HG03045 (cell line): ENCODE measurements at regions not wholly inside any gene's neighbourhood (a gene's known extent, or its start where the extent isn't known, plus 50 kb on each side); places are given as distances from the start of the nearest gene placed in this dataset.

Source experiments
- ATAC-seq: cut with Tn5 transposase; IDR thresholded peaks from one replicate; pipeline ENCODE4 v1.9.1; 2021; ENCODE audit warnings: mild to moderate bottlenecking, moderate library complexity; ENCODE audit not compliant: unreplicated experiment

DNA sequence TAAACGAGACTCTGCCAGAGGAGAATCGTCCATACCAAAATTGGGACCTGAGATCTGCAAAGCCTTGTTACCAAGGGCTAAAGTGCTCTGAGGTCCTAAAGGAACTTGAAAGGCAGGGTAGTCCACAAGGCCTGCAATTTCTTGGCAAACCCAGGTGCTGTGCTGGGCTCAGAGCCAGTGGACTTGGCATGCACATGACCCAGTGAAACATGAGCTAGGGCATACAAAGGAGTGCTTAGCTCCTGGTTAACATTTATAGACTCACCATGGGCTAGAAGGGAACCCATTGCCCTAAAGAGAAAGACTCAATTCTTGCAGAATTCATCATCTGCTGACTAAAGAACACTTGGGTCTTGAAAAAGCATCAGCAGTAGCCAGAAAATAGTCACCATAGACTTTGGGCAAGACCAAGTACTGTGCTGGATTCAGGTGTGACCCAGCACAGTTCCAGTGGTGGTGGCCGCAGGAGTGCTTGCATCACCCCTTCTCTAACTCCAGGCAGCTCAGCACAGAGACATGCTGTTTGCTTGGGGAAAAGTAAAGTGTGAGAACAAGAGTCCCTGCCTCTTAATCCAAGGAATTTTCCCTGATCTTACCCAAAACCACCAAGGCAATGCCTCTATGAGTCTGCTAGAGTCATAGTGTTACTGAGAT, 1069.4 kb upstream of the ADGRL2 start:
- no peak for ATAC-seq

DNA sequence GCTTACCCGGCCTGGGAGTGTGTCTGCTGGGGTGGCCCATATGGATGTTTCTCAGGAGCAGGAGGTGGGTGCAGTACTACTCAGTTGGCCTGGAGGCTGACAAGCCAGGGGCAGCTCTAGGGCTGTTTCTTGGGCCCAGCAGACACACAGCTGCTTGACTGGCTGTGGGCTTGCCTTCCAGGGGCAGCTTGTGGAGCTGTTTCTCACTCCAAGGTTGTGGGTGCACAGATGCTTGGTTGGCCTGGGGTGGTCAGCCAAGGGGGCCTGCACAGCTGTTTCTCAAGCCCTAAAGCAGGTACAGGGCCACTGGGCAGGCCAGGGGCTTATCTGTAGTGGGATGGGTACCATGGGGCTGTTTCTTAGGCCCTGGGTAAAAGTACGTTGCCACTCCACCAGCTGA, 1078.1 kb upstream of the ADGRL2 start:
- no peak for ATAC-seq

DNA sequence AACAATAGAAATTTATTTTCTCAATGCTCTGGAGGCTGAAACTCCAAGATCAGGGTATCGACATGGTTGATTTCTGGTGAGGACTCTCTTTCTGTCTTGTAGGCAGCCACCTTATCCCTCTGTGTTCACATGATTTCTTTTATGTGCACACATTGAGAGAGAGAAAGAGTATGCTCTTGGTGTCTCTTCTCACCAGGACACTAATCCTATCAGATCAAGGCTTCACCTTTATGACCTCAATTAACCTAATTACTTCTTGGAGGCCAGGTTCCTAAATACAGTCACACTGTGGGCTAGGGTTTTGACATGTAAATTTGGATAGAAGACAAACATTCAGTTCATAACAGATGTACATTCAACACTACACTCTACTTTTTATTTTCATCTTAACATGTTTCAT, 1094.2 kb upstream of the ADGRL2 start:
- no peak for ATAC-seq

DNA sequence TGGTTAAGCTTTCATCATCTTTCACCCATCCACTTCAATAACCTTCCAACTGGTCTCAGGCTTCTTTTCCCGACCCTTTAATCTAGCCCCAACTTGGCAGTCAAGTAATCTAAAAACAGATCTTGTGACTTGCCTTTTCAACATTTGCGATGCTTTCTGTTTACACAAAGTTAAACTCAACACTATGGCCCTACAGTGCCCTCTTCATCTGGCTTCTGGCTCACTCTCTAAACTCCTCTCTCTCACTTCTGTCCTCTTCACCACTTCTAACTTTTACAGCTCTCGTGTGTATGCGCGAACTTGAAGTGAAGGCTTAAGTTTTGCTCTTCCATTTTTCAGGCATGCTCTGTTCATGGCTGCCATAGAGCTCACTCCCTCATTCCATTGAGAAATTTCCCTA, 1122.3 kb upstream of the ADGRL2 start:
- no peak for ATAC-seq

DNA sequence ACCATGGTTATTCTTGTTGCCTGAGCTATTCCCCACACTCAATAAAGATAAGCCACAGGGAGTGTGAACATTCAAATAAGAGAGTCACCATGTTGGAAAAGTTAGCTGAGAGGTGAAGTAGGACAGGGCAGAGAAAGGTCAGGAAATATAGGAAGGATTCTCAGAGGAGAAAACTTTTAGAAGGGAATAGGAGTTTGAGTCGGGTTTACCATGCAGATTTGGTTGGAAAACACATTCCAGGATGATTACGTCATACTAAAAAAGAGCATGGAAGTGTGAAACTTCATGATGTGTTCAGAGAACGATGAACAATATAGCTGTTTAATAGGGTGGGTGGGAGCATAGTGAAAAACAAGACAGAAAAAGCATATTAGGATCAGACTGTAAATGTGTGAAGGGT, 1125.3 kb upstream of the ADGRL2 start:
- no peak for ATAC-seq

DNA sequence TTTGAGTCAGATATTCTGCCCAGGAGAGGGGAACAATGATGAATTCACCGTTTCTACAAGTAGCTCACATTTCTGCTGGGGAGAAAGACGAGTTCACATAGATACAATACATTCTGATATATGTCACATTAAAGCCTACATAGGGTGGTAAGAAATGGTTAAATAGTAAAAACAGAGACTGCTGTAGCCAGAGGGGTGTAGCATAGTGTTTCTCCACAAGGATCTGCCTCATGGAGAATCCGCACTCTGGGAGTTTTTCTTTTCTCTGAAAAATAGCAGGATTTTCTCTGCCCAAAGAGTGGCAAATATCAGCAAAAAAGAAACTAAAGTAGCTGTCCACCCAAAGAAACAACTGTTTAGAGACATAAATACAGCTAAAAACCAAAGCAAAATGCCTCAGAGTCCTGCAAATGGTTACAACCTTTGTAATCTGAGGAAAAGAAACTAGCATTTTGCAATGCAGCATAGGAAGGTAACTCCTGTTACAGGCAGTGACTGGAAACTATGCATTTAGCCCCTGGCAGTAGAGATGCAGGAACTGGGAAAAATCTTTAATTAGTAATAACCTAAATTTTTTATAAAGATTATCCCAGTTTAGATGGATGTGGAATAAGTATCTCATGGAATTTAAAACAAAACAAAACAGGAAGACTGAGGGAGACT, 1126.7 kb upstream of the ADGRL2 start:
- ATAC-seq, result no peak

DNA sequence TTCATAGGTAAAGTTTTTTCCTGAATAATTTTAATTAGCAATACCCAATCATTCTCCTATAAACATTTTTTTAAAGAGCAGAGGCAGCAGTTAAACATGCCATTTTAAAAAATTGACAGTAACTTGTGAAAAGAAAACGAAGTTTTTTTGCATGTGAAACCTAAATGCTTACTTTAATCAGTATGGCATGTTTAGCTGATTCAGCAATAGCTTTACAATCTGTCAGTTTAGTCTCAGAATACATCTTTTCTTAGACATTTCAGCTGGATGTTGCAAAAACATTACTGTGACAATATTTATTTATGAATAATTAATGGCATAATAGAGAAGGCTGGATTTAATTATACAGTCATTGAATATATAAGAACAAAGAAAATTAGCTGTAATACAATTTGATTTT, 1132.4 kb upstream of the ADGRL2 start:
- no peak for ATAC-seq

DNA sequence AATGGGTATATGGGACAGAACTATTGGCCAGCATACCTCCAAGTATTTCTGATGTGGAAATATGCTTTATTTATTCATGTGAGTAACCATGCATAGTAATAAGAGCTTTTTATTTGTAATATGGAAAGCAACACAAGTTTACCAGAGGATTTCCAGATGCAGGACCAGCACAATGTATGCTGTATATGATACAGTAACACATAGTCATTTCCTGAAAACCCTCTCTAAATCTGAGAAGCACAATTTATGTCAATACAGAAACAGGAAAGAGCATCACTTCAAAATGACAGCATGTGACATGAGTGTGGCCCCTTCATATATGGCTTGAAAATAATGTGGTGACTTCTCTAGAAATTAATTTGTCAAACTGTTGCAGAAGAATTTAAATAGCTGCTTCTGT, 1134.7 kb upstream of the ADGRL2 start:
- no peak for ATAC-seq

DNA sequence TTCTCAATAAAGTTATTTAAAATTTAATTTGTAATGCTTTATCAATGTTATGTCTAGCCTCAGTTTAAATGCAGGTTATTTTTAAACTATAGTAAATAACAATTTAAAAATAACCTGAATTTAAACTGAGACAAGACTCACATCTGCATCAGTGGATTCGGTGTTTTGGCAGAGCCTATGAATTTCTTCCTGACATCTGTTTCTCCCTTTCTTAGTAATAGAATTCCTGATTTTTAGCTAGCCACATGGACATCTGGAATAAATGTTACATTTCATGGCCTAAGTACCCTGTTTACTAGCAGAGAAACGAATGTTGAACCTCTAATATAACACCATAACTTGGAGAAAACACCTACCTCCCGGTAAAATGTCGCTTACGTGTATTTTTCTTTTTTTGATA, 1141.6 kb upstream of the ADGRL2 start:
- no peak for ATAC-seq

DNA sequence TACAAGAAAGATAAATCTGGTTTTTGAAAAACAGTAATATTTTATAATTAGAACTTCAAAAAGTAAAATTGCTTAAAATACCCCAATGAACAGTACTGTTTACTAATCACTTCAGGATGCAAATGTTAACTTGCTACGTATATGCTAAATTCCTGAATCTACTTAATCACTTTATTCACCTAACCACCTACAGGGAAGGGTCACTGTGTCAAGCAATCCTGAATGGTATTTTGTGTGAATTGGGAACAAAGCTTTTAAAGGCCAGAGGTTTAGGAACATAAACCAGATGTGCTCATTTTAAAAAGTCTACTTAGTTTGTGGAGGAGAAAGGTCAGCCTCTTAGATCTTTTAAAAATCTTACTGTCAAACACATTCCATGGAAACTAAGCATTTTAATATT, 1143.0 kb upstream of the ADGRL2 start:
- ATAC-seq, result no peak

DNA sequence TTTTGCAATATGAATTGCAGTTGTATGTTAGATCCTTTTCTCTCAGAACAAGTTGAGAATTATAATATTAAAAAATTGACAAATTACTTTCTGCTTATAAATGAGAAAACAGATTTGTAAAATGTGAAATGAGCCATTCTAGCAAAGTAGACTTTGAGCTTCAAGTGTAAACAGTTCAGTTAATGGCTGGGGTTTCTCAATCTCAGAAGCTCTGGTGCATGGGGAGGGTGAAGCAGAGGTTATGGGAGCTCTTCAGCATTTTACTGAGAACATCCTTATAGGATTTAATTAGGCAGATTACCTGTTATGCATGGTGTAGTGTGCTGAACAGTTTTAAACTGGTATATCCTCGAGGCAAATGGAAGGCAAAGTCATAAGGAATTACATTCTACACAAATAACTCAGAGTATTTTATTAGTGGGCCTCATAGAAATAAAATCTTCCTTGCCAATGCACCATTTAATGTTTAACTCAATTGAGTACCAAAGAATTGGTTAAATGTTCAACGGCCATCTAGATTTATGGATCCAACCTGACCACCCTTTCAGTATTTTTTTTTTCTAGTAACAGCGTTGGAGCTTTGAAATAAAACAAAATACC, 1143.6 kb upstream of the ADGRL2 start:
- ATAC-seq, result no peak

DNA sequence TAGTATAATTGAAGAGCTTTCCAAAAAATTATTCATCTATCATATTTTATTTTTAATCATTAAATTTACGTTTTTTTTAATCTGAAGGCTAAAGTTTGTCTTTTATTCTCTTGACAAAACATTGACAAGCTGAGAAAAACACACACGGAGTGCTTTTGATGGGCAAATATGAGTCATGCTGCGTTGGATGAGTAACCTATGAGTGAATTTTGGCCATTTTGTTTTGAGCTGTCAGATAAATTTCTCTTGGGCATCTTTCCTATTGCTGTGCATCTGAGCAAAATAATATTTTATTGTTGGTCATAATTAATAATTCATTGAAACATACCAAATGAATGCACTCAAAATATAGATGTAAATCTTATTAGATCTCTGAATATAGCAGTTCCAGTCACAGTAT, 1144.1 kb upstream of the ADGRL2 start:
- no peak for ATAC-seq

DNA sequence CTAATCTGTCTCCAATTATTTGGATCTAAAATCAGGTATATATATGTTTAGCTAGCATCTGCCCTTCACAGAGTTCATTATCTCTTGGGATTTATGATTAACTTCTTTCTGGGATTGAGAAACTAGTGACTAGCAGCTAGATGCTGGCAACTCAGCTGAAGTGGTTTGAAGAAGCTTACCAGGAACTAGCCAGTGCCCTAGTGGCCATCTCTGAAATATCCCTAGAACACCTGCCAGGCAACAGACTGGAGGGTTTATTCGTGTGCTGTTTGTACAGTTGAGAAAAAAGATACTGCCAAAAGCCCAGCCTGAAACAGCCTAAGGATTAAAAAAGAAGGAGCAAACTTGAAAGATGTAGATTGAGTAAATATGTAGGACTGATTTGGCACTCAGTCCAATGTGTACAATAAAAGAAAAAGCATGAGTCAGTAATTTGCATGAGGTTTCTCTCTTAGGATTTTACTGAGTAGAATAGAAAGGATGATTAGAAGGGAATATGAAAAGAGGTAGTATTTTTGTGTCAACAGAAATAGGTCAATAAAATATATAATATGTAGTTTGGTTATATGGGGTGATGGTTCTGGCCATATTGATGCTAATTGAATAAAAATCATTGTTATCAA, 1144.6 kb upstream of the ADGRL2 start:
- peak; percentile 71 for ATAC-seq

DNA sequence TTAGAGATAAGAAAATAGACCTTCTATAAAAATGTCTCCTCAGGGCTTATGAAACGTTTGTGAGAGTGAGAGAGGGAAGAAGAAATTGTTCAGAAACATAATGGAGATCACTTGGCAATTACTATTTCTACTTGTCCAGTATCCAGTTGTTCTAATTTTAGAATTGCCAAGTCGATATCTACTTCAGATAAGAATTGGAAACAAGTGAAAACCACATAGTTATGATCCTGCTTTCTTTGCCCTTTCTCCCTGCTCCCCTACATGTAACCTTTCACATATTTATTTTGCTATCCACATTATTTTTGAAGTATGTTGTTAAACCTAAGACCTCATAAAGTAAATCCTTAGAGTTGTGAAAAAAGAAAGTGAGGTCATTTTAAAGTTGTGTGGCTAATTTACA, 1154.7 kb upstream of the ADGRL2 start:
- ATAC-seq, result no peak

DNA sequence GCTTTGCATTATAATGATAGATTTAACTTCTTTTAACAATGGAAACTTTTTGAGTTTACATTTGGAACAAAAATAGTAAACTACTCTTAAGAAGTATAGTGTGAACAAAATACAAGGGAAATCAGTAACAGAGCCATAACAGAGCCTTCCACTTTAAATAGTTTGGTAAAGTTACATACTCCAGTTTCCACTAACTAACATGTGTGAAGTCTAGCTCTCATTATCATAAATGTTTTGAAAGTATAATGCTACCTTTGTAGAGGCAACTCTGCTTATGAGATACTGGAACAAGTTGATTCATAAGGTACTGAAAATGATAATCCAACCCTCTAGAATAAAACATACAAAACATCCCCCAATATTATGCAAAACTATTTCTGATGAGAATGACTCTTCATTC, 1155.1 kb upstream of the ADGRL2 start:
- no peak for ATAC-seq

DNA sequence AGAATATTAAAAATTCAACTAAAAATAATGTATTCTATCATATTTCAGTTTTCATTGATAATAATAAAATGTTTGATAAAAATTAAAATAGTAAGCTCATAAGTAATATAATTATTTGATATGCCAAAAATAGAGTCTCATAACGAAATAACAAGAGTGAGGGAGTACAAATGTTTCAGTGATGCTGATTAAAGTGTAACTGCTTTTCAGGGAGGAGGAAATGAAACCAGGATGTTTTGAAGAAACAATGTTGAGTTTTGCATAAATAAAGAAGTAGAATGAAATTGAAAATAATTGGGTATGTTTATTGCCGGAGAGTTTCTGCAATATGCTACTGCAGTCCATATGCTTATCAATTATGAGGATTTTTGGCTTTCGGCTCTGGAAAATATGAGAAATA, 1159.8 kb upstream of the ADGRL2 start:
- ATAC-seq, result no peak

DNA sequence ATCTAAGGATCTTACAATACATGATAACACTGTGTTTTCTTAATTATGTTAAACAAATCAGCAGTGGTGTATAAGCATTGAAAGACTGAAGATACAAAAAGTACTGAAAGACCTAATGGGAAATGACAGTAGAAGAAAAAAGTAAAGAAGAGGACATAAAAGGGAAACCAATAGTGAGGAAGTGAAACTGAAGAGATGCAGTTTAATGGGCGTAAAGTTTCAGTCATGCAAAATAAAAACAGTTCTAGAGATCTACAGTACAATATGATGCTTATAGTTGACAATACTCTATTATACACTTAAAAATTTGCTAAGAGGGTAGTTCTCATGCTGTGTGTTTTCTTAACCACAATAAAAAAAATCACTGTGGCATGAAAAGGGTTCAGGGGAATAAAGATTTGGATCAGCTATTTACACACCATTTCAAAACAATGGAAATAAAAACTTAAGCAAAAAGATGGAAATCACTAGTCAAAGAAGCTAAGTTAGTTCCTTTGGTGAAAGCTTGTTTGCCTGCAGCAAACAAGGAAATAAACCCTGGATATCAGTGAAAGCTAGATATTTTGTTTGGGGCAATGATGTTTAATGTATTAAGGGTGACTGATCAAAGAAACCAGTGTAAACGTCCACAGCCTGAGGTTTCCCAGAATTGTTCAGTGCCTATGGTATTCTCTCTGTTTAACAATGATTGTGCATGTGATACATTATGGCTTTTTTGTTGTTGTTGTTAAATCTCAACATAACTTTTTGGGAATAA, 1160.8 kb upstream of the ADGRL2 start:
- peak; percentile 97 for ATAC-seq

DNA sequence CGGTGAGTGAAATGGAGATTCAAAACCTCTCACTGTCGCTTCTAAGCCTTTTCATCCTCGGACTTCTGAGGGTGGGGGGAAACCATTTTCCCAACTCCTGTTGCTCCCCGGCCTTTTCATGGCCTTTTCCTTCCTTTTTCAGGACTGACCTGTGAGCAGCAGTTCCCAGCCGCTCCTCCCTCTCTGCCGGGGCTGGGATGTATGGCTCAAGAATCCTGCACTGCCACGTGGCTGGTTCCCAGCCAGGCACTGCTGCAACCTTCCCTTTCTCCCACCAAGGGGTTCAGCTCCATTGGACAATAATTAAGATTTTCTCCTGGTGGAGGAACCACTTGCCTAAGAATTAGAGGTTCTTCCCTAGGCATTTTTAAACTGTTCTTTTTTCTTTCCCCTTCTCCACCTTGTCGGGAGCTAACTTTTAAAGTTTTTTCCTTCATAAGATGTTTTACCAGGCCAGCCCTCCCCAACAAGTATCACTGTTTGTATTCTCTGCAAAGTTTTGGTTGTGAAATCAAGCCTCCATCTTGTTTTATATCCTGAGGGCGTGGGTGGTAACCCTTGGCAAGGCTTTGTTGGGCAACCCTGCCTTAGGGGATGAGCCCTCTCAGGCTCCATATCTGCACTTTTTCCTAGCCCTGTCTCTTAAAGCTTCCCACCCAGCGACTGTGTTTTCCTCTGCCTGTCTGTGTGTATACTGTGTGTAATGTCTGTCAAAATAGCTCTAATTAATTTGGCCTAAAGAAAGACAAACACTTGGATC, 1166.6 kb upstream of the ADGRL2 start:
- no peak for ATAC-seq

DNA sequence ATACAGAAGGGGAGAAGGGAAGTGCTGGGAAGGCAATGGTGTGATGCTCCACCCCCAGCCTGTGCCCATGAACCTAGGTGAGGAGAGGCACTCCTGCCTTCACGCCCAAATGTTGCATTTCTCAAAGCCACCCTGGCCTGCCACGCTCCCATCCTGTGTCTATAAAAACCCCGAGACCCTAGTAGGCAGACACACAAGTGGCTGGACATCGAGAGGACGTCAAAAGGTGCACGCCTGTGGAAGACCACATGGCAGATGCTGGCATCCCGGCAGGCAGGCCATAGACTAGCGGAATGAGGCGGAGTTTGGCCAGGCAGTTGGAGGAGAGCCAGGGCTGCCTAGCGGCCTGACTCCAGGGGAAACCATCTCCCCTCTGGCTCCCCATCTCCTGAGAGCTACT, 1168.5 kb upstream of the ADGRL2 start:
- ATAC-seq, result no peak

DNA sequence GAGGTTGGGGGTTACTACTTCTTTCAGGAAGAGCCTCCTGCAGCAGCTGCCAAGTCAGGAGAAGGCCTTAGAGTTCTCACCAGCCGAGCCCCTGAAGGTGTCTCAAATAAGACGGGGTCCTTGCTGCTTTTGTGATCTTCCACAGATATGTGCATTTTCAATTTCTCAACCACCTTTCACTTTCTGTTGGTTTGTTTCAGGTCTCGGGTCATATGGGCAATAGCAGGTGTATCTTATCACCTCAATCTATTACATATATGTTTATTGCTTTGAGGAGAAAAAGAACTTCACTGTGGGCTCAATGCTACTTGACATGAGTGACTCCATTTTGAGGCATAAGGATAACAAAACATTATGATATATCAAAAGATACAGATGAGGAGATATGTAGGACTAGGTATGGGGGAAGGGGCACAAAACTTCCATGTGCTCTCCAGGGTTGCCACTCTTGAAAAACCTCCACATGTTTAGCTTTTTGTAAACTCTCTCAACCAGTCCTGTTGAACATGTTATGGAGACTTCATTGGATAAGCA, 1171.4 kb upstream of the ADGRL2 start:
- no peak for ATAC-seq
